ACC112 (cell line): ENCODE measurements at regions not wholly inside any gene's neighbourhood (a gene's known extent, or its start where the extent isn't known, plus 50 kb on each side); places are given as distances from the start of the nearest gene placed in this dataset.
"Not testable (repeated sequence)": the region's sequence is repeated elsewhere in the genome, so short reads cannot be mapped to it uniquely, and the experiment has no call there.

Source experiments
- H2AFZ ChIP-seq: fragments of 200-600 bp; sonication (generic); one replicate; pipeline ENCODE4 v1.6.0; 2017; ENCODE audit warnings: antibody characterized with exemption, low read length; ENCODE audit not compliant: unreplicated experiment
- H3K27ac ChIP-seq: fragments of 200-600 bp; sonication (generic); 2 replicates; pipeline ENCODE4 v1.5.1; 2014; ENCODE audit warnings: low read depth, mild to moderate bottlenecking, antibody characterized with exemption, low read length, moderate library complexity
- H3K27me3 ChIP-seq: fragments of 200-600 bp; sonication (generic); 2 replicates; pipeline ENCODE4 v1.6.1; 2014; ENCODE audit warnings: mild to moderate bottlenecking, antibody characterized with exemption, low read length, moderate library complexity, mixed read lengths; ENCODE audit not compliant: insufficient read depth
- H3K36me3 ChIP-seq: fragments of 200-600 bp; sonication (generic); 2 replicates; pipeline ENCODE4 v1.6.1; 2016; ENCODE audit warnings: mild to moderate bottlenecking, antibody characterized with exemption, low read length, moderate library complexity, mixed read lengths; ENCODE audit not compliant: insufficient read depth
- H3K4me1 ChIP-seq: fragments of 200-600 bp; sonication (generic); one replicate; pipeline ENCODE4 v1.6.1; 2016; ENCODE audit warnings: low read length, mixed read lengths; ENCODE audit not compliant: insufficient read depth, unreplicated experiment, control insufficient read depth
- H3K4me3 ChIP-seq: fragments of 200-600 bp; sonication (generic); 2 replicates; pipeline ENCODE4 v1.5.1; 2014; ENCODE audit warnings: mild to moderate bottlenecking, low read depth, low read length
- H3K79me2 ChIP-seq: fragments of 200-600 bp; sonication (generic); one replicate; pipeline ENCODE4 v1.6.0; 2016; ENCODE audit warnings: low read length; ENCODE audit not compliant: control insufficient read depth, unreplicated experiment, insufficient read depth

GRCh38 chr19:23984911-23985310, 70.2 kb downstream of the ZNF726 start:
- H3K79me2 ChIP-seq, H3K36me3 ChIP-seq, H3K27me3 ChIP-seq, H2AFZ ChIP-seq, H3K4me3 ChIP-seq, H3K27ac ChIP-seq, H3K4me1 ChIP-seq: not testable (repeated sequence)

GRCh38 chr19:23986623-23987022, 71.9 kb downstream of the ZNF726 start:
- Histone ChIP-seq H3K79me2 (no peaks in the 10 kb centered on the region), H3K4me1 (no peaks in the 10 kb centered on the region), H3K27ac (no peak overlapping the region), H3K4me3 (no peak overlapping the region), H3K27me3 (no peaks in the 10 kb centered on the region), H3K36me3 (no peaks in the 10 kb centered on the region), H2AFZ (no peak overlapping the region)

- Histone ChIP-seq H3K79me2 (no peaks in the 10 kb centered on the region), H3K27me3 (no peaks in the 10 kb centered on the region), H3K27ac (no peak overlapping the region), H3K4me1 (no peaks in the 10 kb centered on the region), H2AFZ (no peak overlapping the region), H3K36me3 (no peaks in the 10 kb centered on the region), H3K4me3 (no peak overlapping the region)
Measured at GRCh38 chr19:23991170-23991569, 76.5 kb downstream of the ZNF726 start.

- peak overlapping the region; percentile 32 for H2AFZ ChIP-seq
Measured at GRCh38 chr19:23992348-23992747, 77.7 kb downstream of the ZNF726 start.

GRCh38 chr19:23993440-23993839, 78.8 kb downstream of the ZNF726 start:
- H3K27me3 ChIP-seq, result no peaks in the 10 kb centered on the region
- H3K27ac ChIP-seq, result no peak overlapping the region
- H3K79me2 ChIP-seq, result no peaks in the 10 kb centered on the region
- no peak overlapping the region for H3K4me3 ChIP-seq
- no peaks in the 10 kb centered on the region for H3K4me1 ChIP-seq
- no peaks in the 10 kb centered on the region for H3K36me3 ChIP-seq
- no peak overlapping the region for H2AFZ ChIP-seq

More at GRCh38 chr19:23992348-23992747, 77.7 kb downstream of the ZNF726 start:
- no peaks in the 10 kb centered on the region for H3K36me3 ChIP-seq
- no peak overlapping the region for H3K27ac ChIP-seq
- H3K27me3 ChIP-seq, result no peaks in the 10 kb centered on the region
- H3K4me3 ChIP-seq, result peak overlapping the region; percentile 53
- no peaks in the 10 kb centered on the region for H3K79me2 ChIP-seq
- H3K4me1 ChIP-seq, result no peaks in the 10 kb centered on the region

GRCh38 chr19:23996549-23996948, 81.9 kb downstream of the ZNF726 start:
- Histone ChIP-seq H2AFZ (no peak overlapping the region), H3K27ac (no peak overlapping the region), H3K79me2 (no peaks in the 10 kb centered on the region), H3K4me1 (no peaks in the 10 kb centered on the region), H3K27me3 (no peaks in the 10 kb centered on the region), H3K4me3 (no peak overlapping the region), H3K36me3 (no peaks in the 10 kb centered on the region)

GRCh38 chr19:23998568-23998967, 83.9 kb downstream of the ZNF726 start:
- no peak overlapping the region for H2AFZ ChIP-seq
- no peaks in the 10 kb centered on the region for H3K79me2 ChIP-seq
- no peaks in the 10 kb centered on the region for H3K4me1 ChIP-seq
- H3K27me3 ChIP-seq, result no peaks in the 10 kb centered on the region
- H3K27ac ChIP-seq, result no peak overlapping the region
- H3K4me3 ChIP-seq, result no peak overlapping the region
- no peaks in the 10 kb centered on the region for H3K36me3 ChIP-seq

GRCh38 chr19:23999821-24000610, 85.3 kb downstream of the ZNF726 start:
- Histone ChIP-seq H3K27me3 (no peaks in the 10 kb centered on the region), H3K36me3 (no peaks in the 10 kb centered on the region), H3K27ac (no peak overlapping the region), H3K4me3 (no peak overlapping the region), H2AFZ (no peak overlapping the region), H3K79me2 (no peaks in the 10 kb centered on the region), H3K4me1 (no peaks in the 10 kb centered on the region)

- Histone ChIP-seq H3K4me1 (no peaks in the 10 kb centered on the region), H3K4me3 (no peak overlapping the region), H3K27me3 (no peaks in the 10 kb centered on the region), H3K36me3 (no peaks in the 10 kb centered on the region), H3K79me2 (no peaks in the 10 kb centered on the region), H2AFZ (no peak overlapping the region), H3K27ac (no peak overlapping the region)
Measured at GRCh38 chr19:24000656-24001055, 86.0 kb downstream of the ZNF726 start.

- Histone ChIP-seq H3K79me2 (no peaks in the 10 kb centered on the region), H3K27ac (no peak overlapping the region), H3K27me3 (no peaks in the 10 kb centered on the region), H3K4me1 (no peaks in the 10 kb centered on the region), H3K36me3 (no peaks in the 10 kb centered on the region), H3K4me3 (no peak overlapping the region), H2AFZ (no peak overlapping the region)
Measured at GRCh38 chr19:24002256-24002945, 84.6 kb upstream of the ZNF254 start.

GRCh38 chr19:24003537-24003936, 83.5 kb upstream of the ZNF254 start:
- Histone ChIP-seq H3K27me3 (no peaks in the 10 kb centered on the region), H3K4me3 (no peak overlapping the region), H3K27ac (no peak overlapping the region), H3K36me3 (no peaks in the 10 kb centered on the region), H3K4me1 (no peaks in the 10 kb centered on the region), H2AFZ (no peak overlapping the region), H3K79me2 (no peaks in the 10 kb centered on the region)
